ENCODE measurements at regions not wholly inside any gene's neighbourhood (a gene's known extent, or its start where the extent isn't known, plus 50 kb on each side); places are given as distances from the start of the nearest gene placed in this dataset.
"Not testable (repeated sequence)": the region's sequence is repeated elsewhere in the genome, so short reads cannot be mapped to it uniquely, and the experiment has no call there.

- no peak overlapping the region for H3K27ac Mint-ChIP-seq
- ATAC-seq (replicated peaks) (no peak), DNase-seq (no peak)
- no peak overlapping the region for H3K4me3 Mint-ChIP-seq
- peaks cover 4 to 5% of the 10 kb centered on the region in 2 donors for H3K27me3 Mint-ChIP-seq
- H3K4me1 Mint-ChIP-seq, result no peaks in the 10 kb centered on the region
- peaks cover 5 to 9% of the 10 kb centered on the region in 2 donors for H3K9me3 Mint-ChIP-seq
- no peaks in the 10 kb centered on the region for H3K36me3 Mint-ChIP-seq
Observed at GRCh38 chr5:10892147-10892910, 131.3 kb upstream of the DAP start.

GRCh38 chr5:10891193-10891592 lies 130.2 kb upstream of the DAP start:
- Mint-ChIP-seq H3K4me3 (no peak overlapping the region), H3K9me3 (peaks cover 5 to 9% of the 10 kb centered on the region in 2 donors), H3K27me3 (peaks cover 0 to 4% of the 10 kb centered on the region in 2 donors), H3K36me3 (no peaks in the 10 kb centered on the region), H3K4me1 (no peaks in the 10 kb centered on the region), H3K27ac (no peak overlapping the region)
- no peak for ATAC-seq (replicated peaks)
- DNase-seq, result no peak

GRCh38 chr5:10886497-10886896 lies 125.5 kb upstream of the DAP start:
- ATAC-seq (replicated peaks), result no peak
- H3K27me3 Mint-ChIP-seq, result peaks cover 4 to 6% of the 10 kb centered on the region in 2 donors
- no peak overlapping the region for H3K27ac Mint-ChIP-seq
- DNase-seq, result no peak
- H3K4me1 Mint-ChIP-seq, result no peaks in the 10 kb centered on the region
- H3K36me3 Mint-ChIP-seq, result no peaks in the 10 kb centered on the region
- H3K4me3 Mint-ChIP-seq, result no peak overlapping the region
- peaks cover 5 to 9% of the 10 kb centered on the region in 2 donors for H3K9me3 Mint-ChIP-seq

DNA sequence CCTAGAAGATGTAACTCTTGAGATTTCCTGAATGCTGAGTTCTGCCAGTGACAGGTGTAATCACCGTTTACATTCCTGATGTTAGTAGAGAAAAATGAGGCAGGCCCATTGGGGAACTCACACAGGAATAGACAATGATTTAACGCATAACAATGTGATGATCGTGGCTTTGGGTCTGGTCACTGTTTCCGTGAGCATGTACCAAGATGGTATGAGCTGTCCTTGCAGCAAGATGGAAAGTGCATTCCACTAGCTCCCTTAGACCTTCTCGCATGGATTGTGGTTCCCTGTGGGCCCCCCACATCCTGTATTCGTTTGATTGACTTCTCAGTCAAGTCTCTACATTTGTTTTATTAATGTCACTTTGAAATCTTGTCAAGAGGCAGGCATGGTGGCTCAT lies 124.0 kb upstream of the DAP start:
- Mint-ChIP-seq H3K36me3 (no peaks in the 10 kb centered on the region), H3K27ac (no peak overlapping the region), H3K27me3 (peaks cover 7 to 9% of the 10 kb centered on the region in 2 donors), H3K4me3 (no peak overlapping the region), H3K9me3 (peaks cover 1 to 4% of the 10 kb centered on the region in 2 donors), H3K4me1 (no peaks in the 10 kb centered on the region)
- DNase-seq (no peak), ATAC-seq (replicated peaks) (no peak)

- not testable (repeated sequence) for ATAC-seq (replicated peaks); H3K9me3 Mint-ChIP-seq; DNase-seq; H3K4me1 Mint-ChIP-seq; H3K4me3 Mint-ChIP-seq; H3K36me3 Mint-ChIP-seq; H3K27ac Mint-ChIP-seq
- H3K27me3 Mint-ChIP-seq, result peaks cover 13 to 18% of the 10 kb centered on the region in 2 donors
Observed at GRCh38 chr5:10883945-10884344, 122.9 kb upstream of the DAP start.

DNA sequence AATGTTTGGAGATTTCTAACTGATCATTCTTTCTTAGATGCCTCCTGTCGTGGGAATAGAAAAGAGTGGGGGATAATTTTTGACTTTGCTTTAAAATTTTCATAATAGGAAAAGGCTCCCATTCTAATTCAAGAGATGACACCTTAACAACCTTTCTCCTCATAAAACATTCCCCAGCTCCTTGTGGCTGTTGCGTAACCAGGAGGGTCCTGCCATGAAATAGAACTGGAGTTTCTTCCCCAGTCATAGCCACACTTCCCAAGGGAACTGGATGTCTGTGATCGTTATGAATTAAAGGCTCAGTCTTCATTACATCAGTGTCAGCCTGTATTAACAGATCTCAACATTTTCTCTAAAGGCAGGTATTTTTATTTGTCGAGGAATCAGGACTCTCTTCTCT lies 119.9 kb upstream of the DAP start:
- DNase-seq, result no peak
- Mint-ChIP-seq H3K36me3 (no peaks in the 10 kb centered on the region), H3K27ac (no peak overlapping the region), H3K27me3 (peaks cover 18 to 28% of the 10 kb centered on the region in 2 donors), H3K9me3 (no peaks in the 10 kb centered on the region), H3K4me1 (peaks cover 0 to 3% of the 10 kb centered on the region in 2 donors), H3K4me3 (no peak overlapping the region)
- ATAC-seq (replicated peaks), result no peak

- DNase-seq; H3K36me3 Mint-ChIP-seq; H3K9me3 Mint-ChIP-seq; H3K4me1 Mint-ChIP-seq; H3K4me3 Mint-ChIP-seq; ATAC-seq (replicated peaks); H3K27ac Mint-ChIP-seq: not testable (repeated sequence)
- peaks cover 29% of the 10 kb centered on the region in 2 donors for H3K27me3 Mint-ChIP-seq
Observed at GRCh38 chr5:10876996-10877395, 116.0 kb upstream of the DAP start.

DNA sequence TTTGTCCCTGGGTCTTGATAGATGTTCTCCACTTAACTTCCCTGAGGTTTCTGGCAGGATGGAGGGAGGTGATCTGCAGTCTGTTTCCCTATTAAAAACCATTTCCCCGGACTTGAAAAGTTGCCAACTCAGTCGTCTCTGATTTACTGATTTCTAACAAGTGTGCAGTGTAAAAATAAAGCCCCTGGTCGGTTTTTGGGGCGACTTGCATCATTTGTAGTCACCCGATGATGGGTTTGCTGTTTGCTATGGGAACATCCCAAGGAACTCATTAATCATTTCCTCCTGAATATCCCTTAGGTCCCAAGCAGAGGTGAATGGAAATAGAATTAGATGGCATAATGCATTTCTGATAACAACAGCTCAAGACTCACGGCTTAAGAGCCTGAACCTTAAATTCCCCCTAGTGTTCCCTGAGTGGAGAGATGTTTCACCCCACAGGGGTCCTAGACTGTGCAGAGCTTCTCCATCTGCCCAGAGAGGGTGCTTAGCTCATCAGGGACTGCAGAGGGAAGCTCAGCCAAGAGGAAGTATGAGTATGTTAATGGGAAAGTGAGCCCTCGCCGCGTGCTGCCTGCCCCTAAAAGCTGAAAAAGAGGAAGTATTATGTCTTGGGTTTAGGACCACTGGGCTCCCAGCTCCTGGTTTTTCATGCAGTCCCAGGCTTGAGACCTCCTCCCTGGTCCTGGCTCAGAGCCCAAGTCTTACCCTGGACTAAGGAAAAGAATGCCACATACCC lies 115.1 kb upstream of the DAP start:
- Mint-ChIP-seq H3K27me3 (peaks cover 22 to 29% of the 10 kb centered on the region in 2 donors), H3K4me1 (peaks cover 0 to 5% of the 10 kb centered on the region in 2 donors), H3K9me3 (peaks cover 0 to 4% of the 10 kb centered on the region in 2 donors), H3K27ac (no peak overlapping the region), H3K36me3 (no peaks in the 10 kb centered on the region), H3K4me3 (no peak overlapping the region)
- DNase-seq (no peak), ATAC-seq (replicated peaks) (peak; percentile 20 to 25)

DNA sequence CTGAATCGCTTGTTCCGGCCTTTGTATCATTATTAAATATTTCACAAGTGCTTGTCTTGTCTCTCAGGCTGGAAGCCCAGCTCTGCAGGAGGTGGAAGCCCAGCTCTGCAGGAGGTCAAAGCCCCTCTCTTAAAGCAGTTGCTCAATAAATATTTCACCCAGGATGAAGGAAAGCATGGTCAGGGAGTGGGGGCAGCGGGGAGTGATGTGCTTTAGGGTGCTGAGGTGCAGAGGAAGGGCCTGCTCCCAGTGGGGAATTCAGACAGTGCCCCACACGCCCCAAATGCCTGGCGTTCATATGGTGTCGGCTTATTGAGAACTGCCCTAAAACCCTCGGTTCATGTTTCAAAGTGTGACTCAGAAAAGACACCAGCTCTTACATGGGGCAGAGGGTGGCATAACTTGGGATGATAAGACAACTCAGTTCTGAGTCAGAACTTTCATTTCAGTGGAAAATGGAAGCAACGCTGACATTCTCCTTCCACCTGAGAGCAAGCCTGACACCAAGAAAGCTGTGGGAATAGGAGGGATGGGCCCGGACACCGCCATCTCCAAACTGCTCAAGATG lies 114.3 kb upstream of the DAP start:
- H3K27ac Mint-ChIP-seq, result no peak overlapping the region
- ATAC-seq (replicated peaks) (no peak), DNase-seq (no peak)
- no peaks in the 10 kb centered on the region for H3K36me3 Mint-ChIP-seq
- peaks cover 0 to 4% of the 10 kb centered on the region in 2 donors for H3K9me3 Mint-ChIP-seq
- peaks cover 26 to 29% of the 10 kb centered on the region in 2 donors for H3K27me3 Mint-ChIP-seq
- no peak overlapping the region for H3K4me3 Mint-ChIP-seq
- peaks cover 0 to 5% of the 10 kb centered on the region in 2 donors for H3K4me1 Mint-ChIP-seq

DNA sequence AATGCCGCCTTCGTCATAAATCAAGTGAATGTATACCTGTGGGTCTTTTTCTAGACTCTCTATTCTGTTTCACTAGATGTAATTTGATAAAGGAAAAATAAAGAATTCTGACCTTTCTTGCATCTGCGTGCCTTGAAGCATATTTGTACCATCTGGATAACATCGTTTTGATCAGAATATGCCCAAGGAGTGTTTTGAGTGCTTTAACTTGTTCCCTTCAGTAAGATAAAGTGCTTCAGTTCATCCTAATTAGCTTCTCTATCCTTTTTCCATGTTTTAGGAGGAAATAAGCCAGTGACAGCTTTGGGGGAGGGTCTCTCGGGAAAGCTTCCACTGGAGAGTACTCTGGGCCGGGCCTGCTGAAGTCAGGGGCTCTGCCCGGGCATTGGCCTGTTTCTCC lies 113.5 kb upstream of the DAP start:
- H3K27ac Mint-ChIP-seq, result no peak overlapping the region
- DNase-seq (no peak), ATAC-seq (replicated peaks) (no peak)
- H3K36me3 Mint-ChIP-seq, result no peaks in the 10 kb centered on the region
- H3K4me3 Mint-ChIP-seq, result no peak overlapping the region
- peaks cover 21 to 24% of the 10 kb centered on the region in 2 donors for H3K27me3 Mint-ChIP-seq
- H3K4me1 Mint-ChIP-seq, result peaks cover 0 to 5% of the 10 kb centered on the region in 2 donors
- peaks cover 0 to 4% of the 10 kb centered on the region in 2 donors for H3K9me3 Mint-ChIP-seq

DNA sequence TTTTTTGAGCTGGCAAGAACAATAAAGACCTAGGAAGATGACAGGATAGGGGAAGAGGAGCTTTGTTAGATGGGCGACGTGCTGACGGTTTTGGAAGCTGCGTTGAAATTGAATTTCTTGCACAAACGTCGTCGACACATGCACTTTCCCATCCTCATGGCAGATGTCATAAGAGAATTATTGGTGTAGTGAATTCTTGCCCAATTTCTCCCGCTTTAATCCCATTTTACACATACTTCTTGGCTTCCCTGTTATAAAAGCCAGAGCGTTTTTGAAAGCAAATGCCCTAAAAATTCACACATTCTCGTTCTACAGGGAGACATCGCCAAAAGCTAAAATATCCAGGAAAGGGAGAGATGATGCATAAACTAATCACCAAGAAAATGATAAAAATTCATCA lies 109.8 kb upstream of the DAP start:
- DNase-seq, result no peak
- peaks cover 0 to 4% of the 10 kb centered on the region in 2 donors for H3K9me3 Mint-ChIP-seq
- H3K4me3 Mint-ChIP-seq, result no peak overlapping the region
- H3K27me3 Mint-ChIP-seq, result peaks cover 9 to 17% of the 10 kb centered on the region in 2 donors
- H3K36me3 Mint-ChIP-seq, result no peaks in the 10 kb centered on the region
- H3K4me1 Mint-ChIP-seq, result peaks cover 0 to 1% of the 10 kb centered on the region in 2 donors
- H3K27ac Mint-ChIP-seq, result no peak overlapping the region
- ATAC-seq (replicated peaks), result no peak

DNA sequence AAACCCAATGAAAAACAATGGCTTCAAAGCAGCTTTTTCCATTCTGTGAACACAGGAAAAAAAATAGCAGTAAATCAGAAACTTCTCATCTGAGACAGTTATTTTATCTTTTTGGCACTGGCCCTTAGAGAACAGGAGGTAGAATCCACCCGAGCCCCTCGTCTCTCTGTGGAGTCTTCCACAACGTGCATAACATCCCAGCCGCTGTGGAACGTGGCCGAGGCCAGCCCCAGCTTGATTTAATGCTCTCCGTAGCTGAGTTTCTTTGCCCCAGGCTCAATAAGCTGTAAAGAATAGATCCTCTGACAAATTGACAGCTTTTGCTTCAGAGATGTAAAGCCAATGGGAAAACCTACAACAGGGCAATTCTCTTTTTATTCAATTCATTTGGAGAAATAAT lies 107.9 kb upstream of the DAP start:
- peaks cover 0 to 4% of the 10 kb centered on the region in 2 donors for H3K9me3 Mint-ChIP-seq
- H3K36me3 Mint-ChIP-seq, result no peaks in the 10 kb centered on the region
- H3K4me3 Mint-ChIP-seq, result no peak overlapping the region
- ATAC-seq (replicated peaks), result no peak
- H3K4me1 Mint-ChIP-seq, result no peaks in the 10 kb centered on the region
- no peak for DNase-seq
- H3K27me3 Mint-ChIP-seq, result peaks cover 3 to 6% of the 10 kb centered on the region in 2 donors
- no peak overlapping the region for H3K27ac Mint-ChIP-seq

GRCh38 chr5:10867389-10868303 lies 106.6 kb upstream of the DAP start:
- ATAC-seq (replicated peaks) (no peak), DNase-seq (no peak)
- Mint-ChIP-seq H3K27me3 (peaks cover 4 to 7% of the 10 kb centered on the region in 2 donors), H3K4me3 (no peak overlapping the region), H3K36me3 (no peaks in the 10 kb centered on the region), H3K27ac (no peak overlapping the region), H3K4me1 (peaks cover 1 to 5% of the 10 kb centered on the region in 2 donors), H3K9me3 (no peaks in the 10 kb centered on the region)

DNA sequence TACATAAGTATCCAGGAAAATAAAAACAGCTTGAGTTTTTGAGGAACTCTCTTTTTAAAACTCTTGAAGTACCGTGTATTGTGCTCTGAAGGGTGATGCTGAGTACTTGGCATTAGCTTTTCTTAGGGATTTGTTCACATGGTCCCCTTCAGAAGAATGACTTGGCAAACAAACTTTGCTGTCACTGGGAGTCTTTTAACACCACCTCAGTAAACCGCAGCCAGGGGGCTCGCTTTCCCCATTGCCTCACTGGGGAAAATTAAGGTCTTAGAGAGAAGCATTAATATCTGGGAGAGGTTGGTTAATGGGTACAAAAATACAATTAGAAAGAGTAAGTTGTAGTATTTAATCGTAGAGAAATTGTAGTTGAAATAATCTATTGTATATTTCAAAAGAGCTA lies 105.9 kb upstream of the DAP start:
- H3K27ac Mint-ChIP-seq, result no peak overlapping the region
- H3K4me1 Mint-ChIP-seq, result peaks cover 1 to 5% of the 10 kb centered on the region in 2 donors
- no peak for ATAC-seq (replicated peaks)
- DNase-seq, result no peak
- H3K27me3 Mint-ChIP-seq, result peaks cover 6 to 14% of the 10 kb centered on the region in 2 donors
- H3K36me3 Mint-ChIP-seq, result no peaks in the 10 kb centered on the region
- no peak overlapping the region for H3K4me3 Mint-ChIP-seq
- H3K9me3 Mint-ChIP-seq, result no peaks in the 10 kb centered on the region

All from stimulated activated naive B cell treated with anti-CD40 and anti-IgM and Interleukin-4, amounts not matched to agents 10 μg/mL and 1 μg/mL and 100 μg/mL, for 72 hours (primary cell).